B cell (primary cell): ENCODE measurements at regions not wholly inside any gene's neighbourhood (a gene's known extent, or its start where the extent isn't known, plus 50 kb on each side); places are given as distances from the start of the nearest gene placed in this dataset.

Experiments
- ATAC-seq: fragments of 200-7000 bp; cut with Tn5 transposase; one replicate; pipeline ENCODE4 v1.10.0; 2021; ENCODE audit warnings: low read depth, mild to moderate bottlenecking, moderate number of reproducible peaks, moderate library complexity
- CTCF ChIA-PET: fragments of 350-600 bp; sonication (Branson Sonifier 250); formaldehyde crosslinking; loops from one replicate; lab custom pipeline; 2021; ENCODE audit warnings: antibody characterized with exemption, inconsistent platforms; lab: Charles Lee
- POLR2A ChIA-PET: fragments of 350-600 bp; sonication (Branson Sonifier 250); formaldehyde crosslinking; loops from one replicate; lab custom pipeline; 2021; ENCODE audit warnings: antibody characterized with exemption; lab: Charles Lee
- DNase-seq: peaks from one replicate; pipeline ENCODE4 v3.0.0; 2013
- H2AFZ ChIP-seq: 2 replicates; pipeline ENCODE4 v1.6.1; 2012; ENCODE audit warnings: mild to moderate bottlenecking, low read depth, low read length; ENCODE audit not compliant: insufficient read depth, poor library complexity, severe bottlenecking
- H3K27ac ChIP-seq, 2 donors: 1 replicate in 1 of 2; 2 replicates in 1 of 2; pipeline ENCODE4 v1.5.1; 2012 to 2013; ENCODE audit warnings: low read length in 2 of 2, mild to moderate bottlenecking in 2 of 2, moderate library complexity in 1 of 2
- H3K27me3 ChIP-seq, 4 experiments: fragments of 200-600 bp in 1 of 4; sonication (generic) in 1 of 4; replicated peaks in 1 of 4; 1 replicate in 2 of 4; 2 replicates in 2 of 4; pipeline versions ENCODE4 v1.6.1 to v1.7.0; 2013 to 2016; ENCODE audit warnings: low read length in 3 of 4, mild to moderate bottlenecking in 2 of 4, mixed read lengths in 1 of 4, moderate library complexity in 1 of 4; ENCODE audit not compliant: insufficient read depth in 4 of 4, control insufficient read depth in 3 of 4; ENCODE audit errors: control extremely low read depth in 1 of 4
- H3K36me3 ChIP-seq, 2 experiments: replicated peaks in 1 of 2; 1 replicate in 1 of 2; 2 replicates in 1 of 2; pipeline versions ENCODE4 v1.6.1 to v1.7.1; 2013; ENCODE audit warnings: low read length in 1 of 2; ENCODE audit not compliant: insufficient read depth in 2 of 2, control insufficient read depth in 1 of 2; ENCODE audit errors: control extremely low read depth in 1 of 2, extremely low read depth in 1 of 2
- H3K4me1 ChIP-seq, 2 donors: fragments of 200-600 bp in 1 of 2; sonication (generic) in 1 of 2; 1 replicate in 1 of 2; 2 replicates in 1 of 2; pipeline versions ENCODE4 v1.5.1 to v1.6.1; 2013 to 2017; ENCODE audit warnings: low read length in 2 of 2; ENCODE audit not compliant: control insufficient read depth in 2 of 2, insufficient read depth in 2 of 2
- H3K4me2 ChIP-seq: replicated peaks from 2 replicates; pipeline ENCODE3; 2012; ENCODE audit warnings: mild to moderate bottlenecking, low read depth, low read length; ENCODE audit not compliant: poor library complexity, severe bottlenecking
- H3K4me3 ChIP-seq, 5 experiments: fragments of 200-600 bp in 1 of 5; sonication (generic) in 1 of 5; 1 replicate in 3 of 5; 2 replicates in 2 of 5; pipeline versions ENCODE4 v1.5.1 to v1.7.0; 2011 to 2016; ENCODE audit warnings: low read length in 4 of 5, mild to moderate bottlenecking in 4 of 5, low read depth in 2 of 5, control low read depth in 1 of 5, moderate library complexity in 1 of 5; ENCODE audit not compliant: insufficient read depth in 1 of 5; ENCODE audit errors: control extremely low read depth in 1 of 5, extremely low read depth in 1 of 5
- H3K79me2 ChIP-seq: fragments of 200-600 bp; sonication (generic); one replicate; pipeline ENCODE4 v1.6.0; 2016; ENCODE audit warnings: low read length; ENCODE audit not compliant: control insufficient read depth, insufficient read depth
- H3K9ac ChIP-seq: fragments of 200-600 bp; sonication (generic); 2 replicates; pipeline ENCODE4 v1.6.1; 2017; ENCODE audit warnings: mild to moderate bottlenecking, low read length, moderate library complexity
- H3K9me3 ChIP-seq, 3 donors: one replicate each; pipeline versions ENCODE4 v1.6.1 to v1.7.1; 2013; ENCODE audit warnings: low read length in 2 of 3; ENCODE audit not compliant: control insufficient read depth in 2 of 3, insufficient read depth in 1 of 3; ENCODE audit errors: control extremely low read depth in 1 of 3
- H4K20me1 ChIP-seq: 2 replicates; pipeline ENCODE4 v1.6.0; 2012; ENCODE audit warnings: mild to moderate bottlenecking, low read length; ENCODE audit not compliant: insufficient read depth, control insufficient read depth, poor library complexity, severe bottlenecking
- H3K27ac Mint-ChIP-seq: one replicate; pipeline ENCODE4 v1.8.0; 2021; ENCODE audit warnings: mixed read lengths
- H3K27me3 Mint-ChIP-seq: one replicate; pipeline ENCODE4 v1.8.0; 2021; ENCODE audit warnings: mixed read lengths
- H3K4me1 Mint-ChIP-seq: one replicate; pipeline ENCODE4 v1.8.0; 2021; ENCODE audit warnings: mixed read lengths
- H3K4me3 Mint-ChIP-seq: one replicate; pipeline ENCODE4 v1.8.0; 2021; ENCODE audit warnings: mixed read lengths
- H3K9me3 Mint-ChIP-seq: one replicate; pipeline ENCODE4 v1.8.0; 2022; ENCODE audit warnings: mixed read lengths; ENCODE audit not compliant: insufficient read depth
- CTCF ChIP-seq: fragments of 200-600 bp; IDR thresholded peaks from one replicate; pipeline ENCODE4 v1.8.0; 2022; ENCODE audit warnings: antibody characterized with exemption, mild to moderate bottlenecking
- EZH2 ChIP-seq: IDR thresholded peaks from 2 replicates; pipeline ENCODE4 v1.6.1; 2012; ENCODE audit warnings: borderline replicate concordance, low read depth, mild to moderate bottlenecking, moderate library complexity, low read length; ENCODE audit not compliant: insufficient read depth, poor library complexity, severe bottlenecking
- WGBS: methylation state at CpG from one replicate; pipeline ENCODE4 v1.1.5; 2013; ENCODE audit warnings: missing lambda C conversion rate; ENCODE audit not compliant: insufficient coverage; 5-methylcytosine and 5-hydroxymethylcytosine counted together
- intact Hi-C: fragments of 100-400 bp; cut with micrococcal nuclease; formaldehyde crosslinking; loops from one replicate; pipeline ENCODE4 v1.10.0; 2022

- peaks cover 3% of the 10 kb centered on the region for H3K27me3 Mint-ChIP-seq
- Histone ChIP-seq H3K9me3 (no peaks in the 10 kb centered on the region), H3K4me1 (no peaks in the 10 kb centered on the region), H3K9ac (no peak overlapping the region), H4K20me1 (no peaks in the 10 kb centered on the region), H3K27ac (no peak overlapping the region), H3K4me3 (no peak overlapping the region), H3K79me2 (no peaks in the 10 kb centered on the region), H3K36me3 (no peaks in the 10 kb centered on the region), H2AFZ (no peak overlapping the region), H3K27me3 (no peaks in the 10 kb centered on the region), H3K4me2 (no peak overlapping the region)
- H3K4me3 Mint-ChIP-seq, result no peak overlapping the region
- CTCF ChIA-PET, result no interaction called here
- POLR2A ChIA-PET, result no interaction called here
- no CpG with 5 or more reads among the region's 1 CpG for WGBS
- DNase-seq (no peak), ATAC-seq (no peak)
- intact Hi-C loops, result no loop called here
- TF ChIP-seq EZH2 (no peak), CTCF (no peak)
- no peak overlapping the region for H3K27ac Mint-ChIP-seq
- no peaks in the 10 kb centered on the region for H3K4me1 Mint-ChIP-seq
- no peaks in the 10 kb centered on the region for H3K9me3 Mint-ChIP-seq
Measured at GRCh38 chr5:33271606-33272005, 169.2 kb upstream of the TARS1 start.

- WGBS, result 100% methylated on average over 1 of the region's 3 CpGs
- POLR2A ChIA-PET, result no interaction called here
- no peak overlapping the region for H3K4me2 ChIP-seq
Measured at GRCh38 chr5:33272288-33272687, 168.5 kb upstream of the TARS1 start.

More at GRCh38 chr5:33272288-33272687, 168.5 kb upstream of the TARS1 start:
- no peaks in the 10 kb centered on the region for H4K20me1 ChIP-seq
- no peak for TF ChIP-seq CTCF
- no peak for TF ChIP-seq EZH2
- H3K36me3 ChIP-seq, result no peaks in the 10 kb centered on the region
- DNase-seq, result no peak
- H3K9me3 ChIP-seq, result no peaks in the 10 kb centered on the region
- no peak overlapping the region for H2AFZ ChIP-seq
- H3K27ac Mint-ChIP-seq, result no peak overlapping the region
- no peaks in the 10 kb centered on the region for H3K4me1 ChIP-seq
- H3K79me2 ChIP-seq, result no peaks in the 10 kb centered on the region
- peaks cover 3% of the 10 kb centered on the region for H3K27me3 Mint-ChIP-seq
- CTCF ChIA-PET, result no interaction called here
- H3K4me3 Mint-ChIP-seq, result no peak overlapping the region
- no peak overlapping the region for H3K27ac ChIP-seq
- intact Hi-C loops, result no loop called here
- no peaks in the 10 kb centered on the region for H3K9me3 Mint-ChIP-seq
- H3K9ac ChIP-seq, result no peak overlapping the region
- H3K4me3 ChIP-seq, result no peak overlapping the region
- ATAC-seq, result no peak
- H3K4me1 Mint-ChIP-seq, result no peaks in the 10 kb centered on the region
- H3K27me3 ChIP-seq, result no peaks in the 10 kb centered on the region
